Adrenal gland (tissue), 9 donors: ENCODE measurements at regions not wholly inside any gene's neighbourhood (a gene's known extent, or its start where the extent isn't known, plus 50 kb on each side); places are given as distances from the start of the nearest gene placed in this dataset.

Source experiments
- DNase-seq, 7 donors: peaks; one replicate each; pipeline ENCODE4 v3.0.0-alpha.2; 2019 to 2020
- H3K27ac ChIP-seq, 5 donors: fragments of 200-600 bp; sonication (generic) in 4 of 5; 1 replicate in 3 of 5; 2 replicates in 2 of 5; pipeline versions ENCODE4 v1.5.1 to v1.8.0; 2016 to 2020; ENCODE audit warnings: mild to moderate bottlenecking in 1 of 5
- H3K27me3 ChIP-seq: fragments of 200-600 bp; 2 replicates; pipeline ENCODE4 v1.8.0; 2021
- H3K36me3 ChIP-seq, 2 donors: fragments of 200-600 bp; replicated peaks in 1 of 2; 1 replicate in 1 of 2; 2 replicates in 1 of 2; pipeline versions ENCODE4 v1.5.1 to v1.8.0; 2018 to 2022
- H3K4me1 ChIP-seq, 2 donors: fragments of 200-600 bp; replicated peaks in 1 of 2; 1 replicate in 1 of 2; 2 replicates in 1 of 2; pipeline versions ENCODE4 v1.5.1 to v1.8.0; 2018 to 2021
- H3K4me3 ChIP-seq, 4 donors: fragments of 200-600 bp; sonication (generic) in 3 of 4; one replicate each; pipeline ENCODE4 v1.5.1; 2016 to 2018
- H3K9me3 ChIP-seq, 3 donors: fragments of 200-600 bp; sonication (generic) in 1 of 3; replicated peaks in 1 of 3; 1 replicate in 2 of 3; 2 replicates in 1 of 3; pipeline versions ENCODE4 v1.5.1 to v1.8.0; 2016 to 2021
- CTCF ChIP-seq, 6 experiments: fragments of 450-650 bp in 4 of 6; fragments of 200-600 bp in 2 of 6; sonication (generic) in 1 of 6; IDR thresholded peaks; 1 replicate in 5 of 6; 2 replicates in 1 of 6; pipeline versions ENCODE4 v1.5.1 to v1.8.0; 2016 to 2021; ENCODE audit warnings: antibody characterized with exemption in 6 of 6, mild to moderate bottlenecking in 2 of 6, moderate library complexity in 1 of 6
- POLR2A ChIP-seq, 2 donors: fragments of 450-650 bp; IDR thresholded peaks; one replicate each; pipeline ENCODE4 v1.6.1; 2017; ENCODE audit warnings: antibody characterized with exemption in 2 of 2, mild to moderate bottlenecking in 2 of 2, moderate library complexity in 1 of 2
- WGBS, 4 donors: extraction: QIAGEN DNeasy Blood & Tissue Kit in 2 of 4; methylation state at CpG; one replicate each; pipeline versions ENCODE4 v1.1.5 to v1.1.7; 2013 to 2017; 5-methylcytosine and 5-hydroxymethylcytosine counted together
- intact Hi-C, 2 donors: fragments of 100-400 bp; cut with DNase I; formaldehyde crosslinking; loops; one replicate each; pipeline versions ENCODE4 v1.14.1 to v1.15.0; 2022 to 2023
- donor health status: healthy with polysubstance abuse.
- donor health status: Bipolar disorder and iron deficiency.
- donor health status: DM: yes; HTN: yes; CAD: no.
- donor health status: DM: no; HTN: no; CAD: no.
- donor health status: DM: no; HTN: no; CAD: no.

- intact Hi-C loops = no loop called here
These were observed 69.1 kb upstream of the AFF3 start for GRCh38 chr2:100211521-100211920.

DNA sequence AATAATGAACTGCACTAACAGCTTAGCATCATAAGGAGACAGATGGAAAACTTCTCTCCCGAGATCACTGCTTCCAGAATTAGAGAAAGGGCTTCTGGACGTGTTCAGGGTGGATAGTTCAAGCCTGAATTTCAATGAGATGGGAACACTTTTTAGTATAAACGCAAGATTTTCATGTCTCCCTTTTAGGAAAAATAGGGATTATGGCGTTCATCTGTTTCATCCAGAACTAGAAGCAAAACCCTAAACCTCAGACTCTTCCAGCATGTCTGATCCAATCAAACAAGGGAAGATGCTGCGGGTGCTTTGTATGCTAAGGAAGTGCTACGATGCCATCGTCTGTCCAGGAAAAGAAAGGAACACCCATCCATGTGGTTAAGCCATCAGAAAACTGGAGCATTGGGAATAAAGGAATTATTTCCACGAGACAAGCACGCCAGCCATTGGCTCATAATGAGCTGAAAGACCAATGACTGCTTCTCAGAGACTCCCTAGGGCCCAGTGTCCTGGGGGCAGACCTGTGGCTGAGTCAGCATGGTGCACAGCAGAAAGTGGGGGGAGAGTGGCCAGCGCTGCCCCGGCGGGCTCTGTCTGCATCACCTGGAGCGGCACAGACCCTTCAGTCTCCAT, 65.9 kb upstream of the AFF3 start:
- 79 to 85% (median 82%) methylated on average over 13 of the region's 13 CpGs for WGBS, 4 donors
- intact Hi-C loops = no loop called here

More at GRCh38 chr2:100211521-100211920, 69.1 kb upstream of the AFF3 start:
- WGBS, 4 donors = 69 to 79% (median 77%) methylated on average over 3 of the region's 3 CpGs
- Histone ChIP-seq H3K4me1 (no peaks in the 10 kb centered on the region), H3K36me3 (no peaks in the 10 kb centered on the region), H3K27me3 (no peaks in the 10 kb centered on the region), H3K9me3 (no peaks in the 10 kb centered on the region), H3K4me3 (no peak overlapping the region), H3K27ac (no peak overlapping the region)
- TF ChIP-seq CTCF (IDR thresholded peaks at IDR 0.05) (no peak), POLR2A (IDR thresholded peaks at IDR 0.05) (no peak)
- no peak for DNase-seq

DNA sequence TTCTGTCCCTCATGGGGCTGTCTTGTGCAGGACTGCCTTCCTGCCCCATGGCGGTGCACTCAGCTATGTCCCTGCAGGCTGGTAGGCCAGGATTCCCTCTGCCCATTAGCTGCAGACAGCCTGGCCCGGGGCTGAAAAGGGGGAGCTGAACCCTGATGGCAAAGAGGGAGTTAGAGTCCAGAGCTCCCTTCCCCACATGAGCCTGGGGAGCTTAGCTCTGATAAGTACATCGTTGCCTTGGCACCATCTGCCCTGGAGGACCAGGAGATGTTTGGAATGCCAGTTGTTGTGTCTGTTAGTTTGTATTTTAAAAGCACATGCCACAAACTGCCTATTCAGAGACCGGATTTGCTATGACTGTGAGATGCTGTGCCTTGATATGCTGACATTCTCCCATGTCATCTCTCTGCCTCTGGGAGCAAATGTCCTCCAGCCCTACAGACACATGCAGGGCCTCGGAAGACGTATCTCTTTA, 65.1 kb upstream of the AFF3 start:
- H3K4me3 ChIP-seq = no peak overlapping the region
- WGBS, 4 donors = 80 to 86% (median 84%) methylated on average over 4 to 6 of the region's 6 CpGs
- H3K36me3 ChIP-seq = no peaks in the 10 kb centered on the region
- H3K27ac ChIP-seq = no peak overlapping the region
- DNase-seq = peak in 1 of 7 donors; percentile 83
- TF ChIP-seq CTCF (IDR thresholded peaks at IDR 0.05) (no peak), POLR2A (IDR thresholded peaks at IDR 0.05) (no peak)
- intact Hi-C loops = no loop called here
- H3K27me3 ChIP-seq = no peaks in the 10 kb centered on the region
- no peaks in the 10 kb centered on the region for H3K4me1 ChIP-seq
- no peaks in the 10 kb centered on the region for H3K9me3 ChIP-seq

More for the DNA sequence above, 65.9 kb upstream of the AFF3 start:
- H3K9me3 ChIP-seq = no peaks in the 10 kb centered on the region
- no peak for TF ChIP-seq POLR2A (IDR thresholded peaks at IDR 0.05)
- TF ChIP-seq CTCF (IDR thresholded peaks at IDR 0.05) = no peak
- H3K27me3 ChIP-seq = no peaks in the 10 kb centered on the region
- H3K4me1 ChIP-seq = no peaks in the 10 kb centered on the region
- no peak overlapping the region for H3K4me3 ChIP-seq
- no peaks in the 10 kb centered on the region for H3K36me3 ChIP-seq
- H3K27ac ChIP-seq = no peak overlapping the region
- no peak for DNase-seq

- no peak overlapping the region for H3K4me3 ChIP-seq
- no peak overlapping the region for H3K27ac ChIP-seq
- no peaks in the 10 kb centered on the region for H3K36me3 ChIP-seq
- WGBS, 4 donors = 86 to 91% (median 89%) methylated on average over 3 of the region's 3 CpGs
- no peaks in the 10 kb centered on the region for H3K9me3 ChIP-seq
- DNase-seq = no peak
- no peak for TF ChIP-seq POLR2A (IDR thresholded peaks at IDR 0.05)
- TF ChIP-seq CTCF (IDR thresholded peaks at IDR 0.05) = no peak
- no peaks in the 10 kb centered on the region for H3K4me1 ChIP-seq
- H3K27me3 ChIP-seq = no peaks in the 10 kb centered on the region
- intact Hi-C loops = no loop called here
These were observed 64.4 kb upstream of the AFF3 start for GRCh38 chr2:100206731-100207255.
